ENCODE measurements at regions not wholly inside any gene's neighbourhood (a gene's known extent, or its start where the extent isn't known, plus 50 kb on each side); places are given as distances from the start of the nearest gene placed in this dataset.

GRCh38 chr5:3740546-3741373, 145.1 kb downstream of the IRX1 start:
- no peak for DNase-seq (ENCODE audit: extremely low spot score in 2 of 2)

DNA sequence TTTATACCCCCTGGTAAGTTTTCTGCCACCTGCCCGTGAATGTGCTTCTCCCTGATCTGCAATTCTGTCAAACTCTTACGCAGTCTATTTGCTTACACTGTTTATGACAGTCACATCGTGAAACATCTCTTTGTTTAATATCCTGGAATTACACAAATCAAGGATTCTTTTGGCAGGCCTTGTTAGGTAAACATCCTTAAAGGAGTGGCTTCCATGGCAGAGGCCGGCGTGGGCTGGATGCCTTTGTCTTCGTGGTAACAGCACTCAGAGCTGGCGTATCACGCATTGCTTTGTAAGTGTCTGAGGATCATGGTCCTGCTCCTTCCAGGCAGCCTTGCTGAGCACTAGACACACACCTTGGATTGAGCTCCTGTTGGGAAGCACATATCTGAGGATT, 145.7 kb downstream of the IRX1 start:
- DNase-seq (ENCODE audit: extremely low spot score in 2 of 2), result no peak
- TF ChIP-seq POLR2A (IDR thresholded peaks at IDR 0.05), result no peak
- no peak for TF ChIP-seq CTCF (IDR thresholded peaks at IDR 0.05)
- TF ChIP-seq POLR2AphosphoS5 (IDR thresholded peaks at IDR 0.05; ENCODE audit: insufficient read depth in 1 of 2, low read depth in 1 of 2), result no peak
- Histone ChIP-seq H3K4me1 (no peaks in the 10 kb centered on the region), H3K4me3 (no peak overlapping the region), H3K36me3 (no peaks in the 10 kb centered on the region), H3K9me3 (no peaks in the 10 kb centered on the region), H3K27ac (no peak overlapping the region), H3K27me3 (no peaks in the 10 kb centered on the region)
- intact Hi-C loops (cut with DNase I), result no loop called here

More at GRCh38 chr5:3740546-3741373, 145.1 kb downstream of the IRX1 start:
- Histone ChIP-seq H3K27me3 (no peaks in the 10 kb centered on the region), H3K9me3 (no peaks in the 10 kb centered on the region), H3K27ac (no peak overlapping the region), H3K4me1 (no peaks in the 10 kb centered on the region), H3K36me3 (no peaks in the 10 kb centered on the region), H3K4me3 (no peak overlapping the region)
- intact Hi-C loops (cut with DNase I), result no loop called here
- no peak for TF ChIP-seq POLR2AphosphoS5 (IDR thresholded peaks at IDR 0.05; ENCODE audit: insufficient read depth in 1 of 2, low read depth in 1 of 2)
- no peak for TF ChIP-seq POLR2A (IDR thresholded peaks at IDR 0.05)
- no peak for TF ChIP-seq CTCF (IDR thresholded peaks at IDR 0.05)

GRCh38 chr5:3742750-3743149, 147.1 kb downstream of the IRX1 start:
- H3K27me3 ChIP-seq, result no peaks in the 10 kb centered on the region
- no peaks in the 10 kb centered on the region for H3K4me1 ChIP-seq
- intact Hi-C loops (cut with DNase I), result no loop called here
- no peak for TF ChIP-seq POLR2A (IDR thresholded peaks at IDR 0.05)
- no peak for TF ChIP-seq CTCF (IDR thresholded peaks at IDR 0.05)
- no peak for TF ChIP-seq POLR2AphosphoS5 (IDR thresholded peaks at IDR 0.05; ENCODE audit: insufficient read depth in 1 of 2, low read depth in 1 of 2)
- H3K27ac ChIP-seq, result no peak overlapping the region
- H3K4me3 ChIP-seq, result no peak overlapping the region
- H3K9me3 ChIP-seq, result no peaks in the 10 kb centered on the region
- DNase-seq (ENCODE audit: extremely low spot score in 2 of 2), result no peak
- no peaks in the 10 kb centered on the region for H3K36me3 ChIP-seq

DNA sequence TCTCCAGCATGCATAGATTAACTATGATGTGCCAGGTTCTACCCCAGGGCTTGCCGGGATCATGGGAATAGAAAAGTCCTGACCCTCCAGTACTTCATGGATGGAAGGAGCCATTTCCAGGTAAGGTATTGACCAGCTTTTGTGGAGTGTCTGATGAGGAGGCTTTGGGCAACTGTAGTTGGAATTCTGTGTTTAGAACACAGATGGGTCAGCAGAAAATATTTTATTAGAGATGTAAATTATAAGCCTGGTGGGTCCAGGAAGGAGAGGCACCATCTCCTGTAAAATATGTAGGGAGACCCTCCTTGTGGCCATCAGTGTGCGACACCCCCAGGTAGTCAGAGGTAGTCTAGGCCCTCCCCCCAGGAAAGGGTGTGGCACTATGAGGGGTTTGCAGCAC, 156.2 kb downstream of the IRX1 start:
- intact Hi-C loops (cut with DNase I), result no loop called here
- no peak for TF ChIP-seq POLR2AphosphoS5 (IDR thresholded peaks at IDR 0.05; ENCODE audit: insufficient read depth in 1 of 2, low read depth in 1 of 2)
- no peak for TF ChIP-seq POLR2A (IDR thresholded peaks at IDR 0.05)
- Histone ChIP-seq H3K9me3 (no peaks in the 10 kb centered on the region), H3K4me3 (no peak overlapping the region), H3K4me1 (no peaks in the 10 kb centered on the region), H3K27ac (no peak overlapping the region), H3K27me3 (no peaks in the 10 kb centered on the region), H3K36me3 (no peaks in the 10 kb centered on the region)
- DNase-seq (ENCODE audit: extremely low spot score in 2 of 2), result no peak

GRCh38 chr5:3778000-3778550, 182.4 kb downstream of the IRX1 start:
- DNase-seq (ENCODE audit: extremely low spot score in 2 of 2), result no peak
- H3K9me3 ChIP-seq, result no peaks in the 10 kb centered on the region
- H3K27me3 ChIP-seq, result no peaks in the 10 kb centered on the region
- H3K36me3 ChIP-seq, result no peaks in the 10 kb centered on the region
- intact Hi-C loops (cut with DNase I), result no loop called here
- no peaks in the 10 kb centered on the region for H3K4me1 ChIP-seq
- no peak for TF ChIP-seq CTCF (IDR thresholded peaks at IDR 0.05)
- no peak for TF ChIP-seq POLR2A (IDR thresholded peaks at IDR 0.05)
- TF ChIP-seq POLR2AphosphoS5 (IDR thresholded peaks at IDR 0.05; ENCODE audit: insufficient read depth in 1 of 2, low read depth in 1 of 2), result no peak
- no peak overlapping the region for H3K4me3 ChIP-seq
- no peak overlapping the region for H3K27ac ChIP-seq
